HG03135 (cell line): ENCODE measurements at regions not wholly inside any gene's neighbourhood (a gene's known extent, or its start where the extent isn't known, plus 50 kb on each side); places are given as distances from the start of the nearest gene placed in this dataset.
"Not testable (repeated sequence)": the region's sequence is repeated elsewhere in the genome, so short reads cannot be mapped to it uniquely, and the experiment has no call there.

ENCODE experiments used
- ATAC-seq: cut with Tn5 transposase; IDR thresholded peaks from one replicate; pipeline ENCODE4 v1.9.1; 2021; ENCODE audit warnings: mild to moderate bottlenecking, moderate library complexity; ENCODE audit not compliant: unreplicated experiment

GRCh38 chr22:48422900-48423480 lies 1404.7 kb downstream of the BRD1 start:
- no peak for ATAC-seq

DNA sequence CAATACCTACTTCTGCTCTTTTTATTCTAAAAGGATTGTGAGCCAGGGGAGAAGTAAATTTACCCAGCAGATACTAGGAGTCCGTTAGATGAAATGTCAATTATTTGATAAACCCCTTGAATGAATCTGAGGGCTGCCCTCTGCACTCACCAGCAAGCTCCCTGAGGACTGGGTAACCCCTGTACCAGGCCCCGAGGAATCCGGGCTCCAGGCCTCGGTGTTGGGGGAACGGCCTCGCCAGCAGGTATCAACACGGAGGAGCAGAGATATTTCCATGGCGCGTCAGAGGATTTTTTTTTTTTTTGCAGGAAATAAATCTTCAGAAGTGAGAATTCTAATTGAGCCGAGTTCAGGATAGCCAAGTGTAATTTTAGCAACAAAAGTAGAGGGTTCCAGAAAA lies 1408.8 kb downstream of the BRD1 start:
- no peak for ATAC-seq

DNA sequence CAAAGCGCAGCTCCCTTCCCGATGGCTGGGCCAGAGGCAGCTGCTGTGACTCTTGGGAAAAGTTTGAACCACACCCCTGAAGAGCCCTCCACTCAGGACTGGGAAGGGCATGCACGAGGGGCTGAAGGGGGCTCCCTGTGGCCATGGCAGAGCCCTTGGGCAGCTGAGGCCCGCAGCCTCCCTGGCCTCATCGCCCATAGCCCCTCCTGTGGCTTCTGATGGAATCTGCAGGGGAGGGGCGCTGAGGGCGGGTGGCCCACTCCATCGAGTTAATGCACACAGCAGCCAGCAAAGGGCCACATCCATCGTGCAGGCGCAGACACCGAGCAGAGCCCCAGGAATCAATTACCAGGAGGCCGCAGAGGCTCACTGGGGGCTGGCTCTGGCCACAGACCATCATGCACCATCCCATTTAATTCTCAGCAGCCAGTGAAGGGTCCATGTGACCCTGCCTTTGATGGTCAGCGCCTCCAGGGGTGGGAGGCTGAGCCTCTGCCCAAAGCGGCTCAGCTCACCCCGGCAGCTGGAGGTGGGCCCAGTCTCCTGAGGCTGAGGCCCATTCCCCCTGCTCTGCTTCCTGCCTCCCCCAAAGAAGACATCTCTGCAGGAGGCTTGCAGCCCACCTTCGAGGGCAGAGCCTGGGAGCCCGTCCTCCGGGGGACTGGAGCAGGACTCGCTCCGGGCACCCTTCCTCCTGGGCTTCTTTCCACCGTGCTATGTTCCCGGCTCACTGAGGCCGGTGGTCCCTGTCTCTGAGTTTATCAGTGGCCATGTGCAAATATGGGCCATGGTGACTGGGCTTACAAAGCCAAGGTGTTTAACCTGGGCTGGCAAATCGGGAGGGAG lies 1410.2 kb downstream of the BRD1 start:
- ATAC-seq, result no peak

DNA sequence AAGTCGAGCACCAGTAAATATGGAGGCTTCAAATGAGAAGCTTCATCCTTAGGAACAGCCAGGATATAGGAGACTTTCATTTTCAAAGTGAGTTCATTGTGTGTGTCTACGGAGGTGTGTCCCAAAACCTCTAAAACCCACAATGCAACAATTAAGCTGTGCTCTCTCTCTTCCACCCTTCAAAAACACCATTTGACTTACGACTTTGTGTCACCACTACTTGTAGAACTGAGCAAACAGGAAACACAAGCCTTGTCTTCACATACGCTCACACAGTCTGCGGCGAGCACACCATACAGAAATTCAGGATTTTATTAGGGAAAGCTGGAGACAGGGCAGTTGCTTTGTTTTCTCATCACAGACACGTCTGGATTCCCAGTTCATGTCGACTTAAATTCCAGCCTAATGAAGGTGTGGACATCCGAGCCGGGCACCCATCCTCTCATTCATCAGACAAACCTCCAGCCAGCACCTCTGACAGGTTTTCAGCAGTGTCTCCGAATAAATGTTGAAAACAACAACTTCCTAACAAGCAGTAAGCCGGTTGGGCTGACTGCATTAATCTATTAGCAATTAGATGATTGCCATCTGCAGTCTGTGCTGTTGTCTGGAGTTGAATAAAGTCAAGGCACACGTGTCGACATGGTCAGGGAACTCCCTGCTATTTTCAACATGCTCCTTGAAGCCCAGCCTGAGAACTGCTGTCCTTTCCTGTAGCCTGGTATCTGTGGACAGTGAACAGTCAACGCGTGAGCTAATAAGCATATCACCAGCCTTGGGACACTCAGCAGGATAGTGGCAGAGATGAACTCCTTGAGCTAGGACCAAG lies 1411.1 kb downstream of the BRD1 start:
- no peak for ATAC-seq

- no peak for ATAC-seq
Observed at GRCh38 chr22:48415520-48415919, 1412.2 kb downstream of the BRD1 start.

- ATAC-seq, result no peak
Observed at GRCh38 chr22:48414651-48415050, 1413.0 kb downstream of the BRD1 start.

DNA sequence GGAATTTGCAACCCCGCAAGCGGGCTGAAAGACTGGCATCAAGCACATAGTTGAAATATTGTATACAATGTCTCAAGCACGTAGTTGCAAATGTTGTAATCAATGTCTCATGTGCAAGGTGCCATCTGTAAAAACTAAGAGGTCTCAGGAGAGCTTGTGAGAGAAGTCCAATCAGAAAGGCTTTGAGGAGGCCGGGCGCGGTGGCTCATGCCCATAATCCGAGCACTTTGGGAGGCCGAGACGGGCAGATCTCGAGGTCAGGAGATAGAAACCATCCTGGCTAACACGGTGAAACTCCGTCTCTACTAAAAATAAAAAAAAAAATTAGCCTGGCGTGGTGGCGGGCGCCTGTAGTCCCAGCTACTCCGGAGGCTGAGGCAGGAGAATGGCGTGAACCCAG lies 1414.7 kb downstream of the BRD1 start:
- ATAC-seq, result not testable (repeated sequence)

- ATAC-seq, result no peak
Observed at GRCh38 chr22:48410536-48410935, 1417.1 kb downstream of the BRD1 start.

DNA sequence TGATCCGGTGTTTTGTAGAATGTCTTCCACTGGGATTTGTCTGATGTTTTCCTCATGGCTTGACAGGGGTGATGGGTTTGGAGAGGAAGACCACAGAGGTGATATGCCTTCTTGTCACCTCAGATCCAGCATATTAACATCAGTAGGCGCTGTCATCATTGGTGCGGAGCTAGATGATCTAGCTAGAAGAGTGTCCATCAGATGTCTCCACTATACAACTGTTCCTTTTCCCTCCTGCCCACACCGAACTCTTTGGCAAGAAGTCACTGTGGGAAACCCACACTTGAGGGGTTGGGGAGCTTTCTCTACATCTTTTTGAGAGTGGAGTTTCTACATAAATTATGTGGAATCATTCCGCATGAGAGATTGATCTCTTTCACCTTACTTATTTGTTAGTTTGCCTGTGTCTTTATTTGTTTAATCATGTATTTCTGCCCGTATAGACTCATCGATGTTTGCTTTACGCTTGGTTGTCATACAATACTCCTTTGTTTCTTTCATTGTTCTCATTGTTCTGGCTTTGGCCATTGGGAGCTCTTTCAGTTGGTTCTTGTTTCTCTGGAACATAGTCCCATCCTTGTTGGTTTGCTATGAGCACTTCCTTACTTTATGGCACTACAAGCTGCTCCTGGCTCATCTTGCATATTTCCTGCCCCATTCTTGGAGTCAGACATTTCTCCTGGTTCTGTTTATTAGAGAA lies 1420.3 kb downstream of the BRD1 start:
- ATAC-seq, result no peak

DNA sequence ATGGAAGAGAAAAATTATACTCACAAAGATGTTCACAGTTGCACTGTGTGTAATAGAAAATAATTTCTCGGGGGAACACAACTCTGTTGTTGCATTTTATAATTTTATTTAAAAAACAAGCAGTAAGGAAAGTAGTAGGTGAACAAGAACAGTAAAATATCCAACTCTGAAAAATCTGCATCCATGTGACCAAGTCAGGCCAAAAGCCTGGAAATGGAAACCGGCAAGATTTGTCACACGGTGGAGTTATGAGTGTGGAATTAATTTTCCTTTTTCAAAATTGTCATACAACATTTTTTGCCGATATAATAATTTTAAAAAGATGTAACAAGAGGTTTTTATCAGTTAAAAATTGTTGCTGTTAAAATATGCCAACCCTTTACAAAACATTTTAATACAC lies 1421.5 kb downstream of the BRD1 start:
- no peak for ATAC-seq

DNA sequence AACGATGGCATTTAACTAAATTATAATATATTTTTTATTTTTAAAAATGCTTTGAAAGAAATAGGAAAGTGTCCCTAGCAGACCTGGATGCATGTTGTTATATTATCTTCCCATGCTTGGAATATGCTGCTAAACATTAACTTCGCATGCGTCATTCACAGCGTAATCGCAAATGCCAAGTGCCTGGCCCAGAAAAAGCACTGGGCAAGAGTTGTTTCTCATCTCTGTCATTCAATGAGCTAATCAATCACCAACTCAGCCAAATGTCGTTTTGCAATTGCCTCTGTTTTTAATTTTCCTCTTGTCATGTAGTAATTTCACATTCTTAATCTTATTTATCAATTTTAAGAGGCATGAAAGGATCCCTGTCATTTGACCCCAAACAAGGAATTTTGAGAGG lies 1421.9 kb downstream of the BRD1 start:
- ATAC-seq, result no peak

DNA sequence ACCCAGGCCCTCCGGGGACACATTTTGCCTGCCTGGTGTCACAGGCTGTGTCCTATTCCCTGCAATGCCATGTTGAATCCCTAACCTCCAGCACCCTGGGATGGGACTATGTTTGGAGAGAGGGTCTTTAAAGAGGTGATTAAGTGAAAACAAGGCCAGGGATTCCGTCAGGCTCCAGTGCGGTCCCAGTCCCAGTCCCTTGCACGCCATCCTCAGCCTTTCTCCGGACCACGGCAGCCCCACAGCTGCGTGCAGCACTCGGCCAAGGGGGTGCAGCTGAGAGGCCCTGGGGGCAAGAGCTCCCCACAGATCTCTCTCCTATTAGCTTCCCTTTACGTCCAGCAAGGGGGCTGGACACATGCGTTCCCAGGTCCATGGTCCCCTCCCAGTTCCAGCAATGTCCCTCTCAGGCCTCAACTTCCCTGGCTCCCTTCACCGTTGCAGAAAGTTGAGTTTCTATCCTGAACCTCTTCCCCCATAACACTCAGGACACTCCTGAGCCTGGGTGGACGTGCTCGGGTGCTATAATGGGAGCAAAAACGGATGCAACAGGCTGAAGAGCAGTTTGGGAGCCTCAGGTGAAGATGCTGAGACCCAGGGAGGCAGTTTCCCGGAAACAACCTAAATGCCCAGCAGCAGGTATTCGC lies 1422.7 kb downstream of the BRD1 start:
- no peak for ATAC-seq

GRCh38 chr22:48403521-48404403 lies 1423.9 kb downstream of the BRD1 start:
- ATAC-seq, result no peak

- no peak for ATAC-seq
Observed at GRCh38 chr22:48402591-48403031, 1425.1 kb downstream of the BRD1 start.

DNA sequence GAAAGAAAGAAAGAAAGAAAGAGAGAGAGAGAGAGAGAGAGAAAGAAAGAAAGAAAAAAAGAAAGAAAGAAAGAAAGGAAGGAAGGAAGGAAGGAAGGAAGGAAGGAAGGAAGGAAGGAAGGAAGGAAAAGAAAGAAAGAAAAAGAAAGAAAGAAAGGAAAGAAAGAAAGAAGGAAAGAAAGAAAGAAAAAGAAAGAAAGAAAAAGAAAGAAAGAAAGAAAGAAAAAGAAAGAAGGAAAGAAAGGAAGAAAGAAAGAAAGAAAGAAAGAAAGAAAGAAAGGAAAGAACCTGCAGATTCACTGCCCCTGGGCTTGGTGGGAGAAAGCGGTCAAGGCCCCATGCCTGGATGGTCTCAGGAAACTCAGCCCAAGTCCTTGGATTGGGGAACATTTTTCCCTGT lies 1426.2 kb downstream of the BRD1 start:
- ATAC-seq, result not testable (repeated sequence)

DNA sequence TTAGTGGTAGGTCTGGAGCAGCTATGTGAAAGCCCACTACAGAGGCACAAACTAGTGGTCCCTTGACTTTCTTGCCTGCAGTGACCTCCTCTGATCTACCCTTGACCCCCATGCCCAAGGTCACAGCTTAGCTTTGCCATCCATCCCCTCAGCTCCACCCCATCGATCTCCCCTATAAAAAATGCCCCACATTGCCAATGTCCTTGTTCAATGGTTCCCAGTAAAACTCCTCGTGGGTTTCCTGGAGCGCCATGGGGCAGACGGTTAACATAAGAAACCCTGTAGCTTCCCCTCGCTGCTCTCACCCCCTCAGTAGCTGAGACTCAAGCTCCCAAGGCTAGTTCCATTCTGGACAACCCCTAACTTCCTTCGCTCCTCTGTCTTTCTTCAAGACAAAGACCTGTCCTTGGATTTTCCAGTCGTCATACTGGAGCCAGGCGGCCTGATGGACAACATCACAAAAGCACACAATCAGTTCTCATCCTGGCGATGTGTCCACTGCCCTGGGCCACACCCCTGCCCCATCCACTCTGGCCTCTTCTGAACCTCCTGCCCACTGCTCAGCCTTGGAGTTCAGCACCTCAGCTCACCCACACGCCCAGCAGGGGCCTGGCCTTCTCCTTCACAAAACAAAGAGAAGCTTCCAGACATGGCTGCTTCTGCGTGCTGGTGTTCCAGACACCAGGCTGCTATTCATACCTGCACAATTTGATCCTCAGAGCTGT lies 1429.3 kb downstream of the BRD1 start:
- no peak for ATAC-seq

GRCh38 chr22:48397531-48398180 lies 1430.0 kb downstream of the BRD1 start:
- ATAC-seq, result no peak

- no peak for ATAC-seq
Observed at GRCh38 chr22:48396785-48397530, 1430.7 kb downstream of the BRD1 start.
